Progenitor cell of endocrine pancreas (in vitro differentiated cells): ENCODE measurements at regions not wholly inside any gene's neighbourhood (a gene's known extent, or its start where the extent isn't known, plus 50 kb on each side); places are given as distances from the start of the nearest gene placed in this dataset.

Experiments used
- DNase-seq: peaks from one replicate; pipeline ENCODE4 v3.0.0; 2021; ENCODE audit warnings: low spot score; ENCODE audit not compliant: unreplicated experiment
- H3K27ac Mint-ChIP-seq: 2 replicates; pipeline ENCODE4 v1.8.0; 2021; ENCODE audit warnings: mild to moderate bottlenecking, moderate library complexity, mixed read lengths
- H3K27me3 Mint-ChIP-seq: 2 replicates; pipeline ENCODE4 v1.8.0; 2021; ENCODE audit warnings: mixed read lengths
- H3K36me3 Mint-ChIP-seq: 2 replicates; pipeline ENCODE4 v1.8.0; 2022; ENCODE audit warnings: mixed read lengths; ENCODE audit not compliant: insufficient read depth
- H3K4me1 Mint-ChIP-seq: 2 replicates; pipeline ENCODE4 v1.8.0; 2021; ENCODE audit warnings: low read depth, mixed read lengths
- H3K4me3 Mint-ChIP-seq: 2 replicates; pipeline ENCODE4 v1.8.0; 2021; ENCODE audit warnings: low read depth, mild to moderate bottlenecking, moderate library complexity, mixed read lengths
- H3K9me3 Mint-ChIP-seq: 2 replicates; pipeline ENCODE4 v1.8.0; 2021; ENCODE audit warnings: low read depth, mixed read lengths
- CTCF ChIP-seq: fragments of 200-600 bp; sonication (generic); IDR thresholded peaks from one replicate; pipeline ENCODE4 v1.5.0; 2021; ENCODE audit warnings: antibody characterized with exemption, mild to moderate bottlenecking; ENCODE audit not compliant: unreplicated experiment

GRCh38 chr14:38113546-38113945 lies 94.2 kb upstream of the SSTR1 start:
- Mint-ChIP-seq H3K4me1 (no peaks in the 10 kb centered on the region), H3K9me3 (no peaks in the 10 kb centered on the region), H3K36me3 (no peaks in the 10 kb centered on the region), H3K27me3 (no peaks in the 10 kb centered on the region), H3K4me3 (no peak overlapping the region), H3K27ac (no peak overlapping the region)
- no peak for DNase-seq
- TF ChIP-seq CTCF = no peak

GRCh38 chr14:38116895-38117294 lies 90.8 kb upstream of the SSTR1 start:
- H3K27ac Mint-ChIP-seq = no peak overlapping the region
- DNase-seq = no peak
- H3K4me3 Mint-ChIP-seq = no peak overlapping the region
- H3K36me3 Mint-ChIP-seq = no peaks in the 10 kb centered on the region
- H3K27me3 Mint-ChIP-seq = no peaks in the 10 kb centered on the region
- TF ChIP-seq CTCF = no peak
- H3K4me1 Mint-ChIP-seq = no peaks in the 10 kb centered on the region
- no peaks in the 10 kb centered on the region for H3K9me3 Mint-ChIP-seq

- TF ChIP-seq CTCF = no peak
These were observed 87.6 kb upstream of the SSTR1 start for GRCh38 chr14:38120109-38120508.

GRCh38 chr14:38121320-38122020 lies 86.2 kb upstream of the SSTR1 start:
- TF ChIP-seq CTCF = no peak
- Mint-ChIP-seq H3K36me3 (no peaks in the 10 kb centered on the region), H3K27ac (no peak overlapping the region), H3K4me3 (no peak overlapping the region), H3K27me3 (no peaks in the 10 kb centered on the region), H3K9me3 (no peaks in the 10 kb centered on the region), H3K4me1 (peaks cover 5% of the 10 kb centered on the region)
- DNase-seq = no peak

More at GRCh38 chr14:38120109-38120508, 87.6 kb upstream of the SSTR1 start:
- DNase-seq = no peak
- H3K9me3 Mint-ChIP-seq = no peaks in the 10 kb centered on the region
- no peaks in the 10 kb centered on the region for H3K27me3 Mint-ChIP-seq
- H3K27ac Mint-ChIP-seq = no peak overlapping the region
- H3K36me3 Mint-ChIP-seq = no peaks in the 10 kb centered on the region
- H3K4me1 Mint-ChIP-seq = peaks cover 3% of the 10 kb centered on the region
- no peak overlapping the region for H3K4me3 Mint-ChIP-seq

- Mint-ChIP-seq H3K27me3 (no peaks in the 10 kb centered on the region), H3K9me3 (no peaks in the 10 kb centered on the region), H3K4me1 (peaks cover 5% of the 10 kb centered on the region), H3K27ac (no peak overlapping the region), H3K36me3 (no peaks in the 10 kb centered on the region), H3K4me3 (no peak overlapping the region)
- DNase-seq = no peak
- TF ChIP-seq CTCF = no peak
These were observed 85.5 kb upstream of the SSTR1 start for GRCh38 chr14:38122241-38122640.
